ENCODE measurements at regions not wholly inside any gene's neighbourhood (a gene's known extent, or its start where the extent isn't known, plus 50 kb on each side); places are given as distances from the start of the nearest gene placed in this dataset.

DNA sequence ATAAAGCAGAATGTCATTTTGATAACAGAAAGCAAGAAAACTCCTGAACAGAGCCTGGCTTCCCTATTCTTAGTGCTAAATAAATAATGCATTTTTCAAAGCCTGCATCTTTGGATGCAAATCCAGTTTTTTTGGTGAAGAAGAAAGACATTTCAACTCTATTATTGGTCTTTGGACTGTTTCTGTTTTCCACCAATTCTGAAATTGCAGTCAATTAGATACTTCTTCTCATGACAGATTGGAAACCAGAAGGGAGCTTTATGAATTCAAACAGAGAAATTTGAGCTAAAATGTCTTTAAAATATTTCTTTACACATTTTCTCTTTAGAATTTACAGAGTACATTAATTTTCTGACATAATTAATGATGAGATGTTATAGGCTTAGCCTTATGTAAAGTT is 189.8 kb downstream of the YTHDC2 start:
- TF ChIP-seq POLR2A (IDR thresholded peaks at IDR 0.05; ENCODE audit: low read depth, low read length) (no peak), POLR2AphosphoS5 (IDR thresholded peaks at IDR 0.05; ENCODE audit: low read depth, low read length) (no peak)

Measured in GM12892 (cell line).